COLO829 (cell line): ENCODE measurements at regions not wholly inside any gene's neighbourhood (a gene's known extent, or its start where the extent isn't known, plus 50 kb on each side); places are given as distances from the start of the nearest gene placed in this dataset.
"Not testable (repeated sequence)": the region's sequence is repeated elsewhere in the genome, so short reads cannot be mapped to it uniquely, and the experiment has no call there.

Source experiments
- DNase-seq: peaks from one replicate; pipeline ENCODE4 v3.0.0; 2012; ENCODE audit warnings: low spot score

DNA sequence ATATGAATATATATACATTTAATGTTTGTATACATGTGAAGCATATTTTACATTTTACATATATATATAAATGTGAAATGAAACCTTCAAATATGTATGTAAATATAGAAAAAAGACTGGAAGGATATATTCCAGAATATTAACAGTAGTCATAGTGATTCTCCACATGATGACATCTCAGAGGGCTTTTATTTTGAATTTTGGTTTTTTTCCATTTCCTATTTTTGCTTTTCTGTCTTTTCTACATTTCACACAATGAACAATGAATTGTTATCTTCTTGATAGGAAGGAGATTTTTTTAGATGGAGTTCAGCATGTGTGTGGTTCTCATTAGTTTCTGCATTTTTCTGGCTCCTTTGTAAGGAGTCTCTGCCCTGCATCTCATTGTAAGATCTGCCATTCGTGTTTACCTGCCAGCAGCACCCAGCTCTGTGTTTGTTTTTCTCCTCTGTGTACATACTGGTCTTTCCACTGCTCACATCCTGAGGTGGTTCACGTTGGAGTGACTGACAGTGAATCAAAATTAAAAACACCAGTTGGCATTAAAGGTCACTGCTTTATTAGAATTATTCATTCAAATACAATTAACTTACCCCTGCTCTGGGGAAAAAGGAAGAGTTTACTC, 425.3 kb upstream of the MDFIC2 start:
- peak; percentile 51 for DNase-seq

DNA sequence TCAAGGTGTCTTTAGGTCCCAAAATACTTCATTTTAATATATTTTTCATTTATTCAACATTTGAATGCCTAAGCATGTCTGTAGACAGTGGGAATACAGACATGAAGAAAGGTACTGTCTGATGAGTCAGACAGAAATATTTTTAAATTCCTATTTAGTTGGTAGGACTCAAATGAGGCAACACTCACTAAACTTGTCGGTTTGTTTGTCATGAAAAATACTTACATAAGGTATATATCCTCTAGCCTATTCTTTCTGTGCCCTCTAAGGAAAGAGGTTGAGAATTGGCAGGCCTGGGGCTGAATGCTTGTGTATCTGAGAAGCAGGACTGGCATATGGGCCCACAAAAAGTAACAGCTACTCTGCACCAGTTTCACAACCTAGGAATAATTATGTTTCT, 423.6 kb upstream of the MDFIC2 start:
- no peak for DNase-seq

DNA sequence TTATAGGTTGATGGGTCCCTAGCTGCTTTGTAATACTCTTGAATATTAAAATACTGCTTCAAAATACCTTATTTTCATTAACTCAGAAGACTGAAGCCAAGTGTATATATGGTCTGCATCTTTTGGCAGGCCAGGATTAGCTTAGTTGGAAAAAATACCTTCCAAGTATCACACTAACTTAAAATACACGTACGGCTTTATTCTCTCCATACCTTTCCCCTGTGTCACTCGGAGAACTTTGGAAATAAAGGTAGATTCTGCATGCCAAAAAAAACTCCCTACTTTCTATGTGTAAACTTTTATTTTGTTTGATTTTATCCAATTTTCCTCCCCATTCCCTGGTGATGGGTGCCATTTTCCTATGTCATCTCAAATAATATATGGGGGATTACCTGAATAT, 422.3 kb upstream of the MDFIC2 start:
- no peak for DNase-seq

DNA sequence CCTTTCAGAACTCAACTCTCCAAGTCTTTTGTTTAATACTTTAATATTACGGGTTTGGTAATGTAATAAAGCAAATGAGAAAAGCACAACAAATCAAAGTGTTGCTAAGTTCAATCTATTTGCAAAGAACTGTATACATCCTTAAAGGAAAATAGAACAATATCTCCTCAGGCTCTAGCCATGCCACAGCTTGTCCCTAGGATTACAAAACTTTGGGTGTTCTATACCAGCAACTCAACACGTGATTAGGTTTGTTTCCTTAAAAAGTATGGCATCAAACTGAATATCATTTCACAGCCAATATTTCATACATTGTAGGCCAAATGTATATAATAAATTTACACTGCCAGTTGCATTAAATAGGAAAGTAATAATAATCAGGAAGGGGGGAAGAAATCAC, 418.6 kb upstream of the MDFIC2 start:
- no peak for DNase-seq

DNA sequence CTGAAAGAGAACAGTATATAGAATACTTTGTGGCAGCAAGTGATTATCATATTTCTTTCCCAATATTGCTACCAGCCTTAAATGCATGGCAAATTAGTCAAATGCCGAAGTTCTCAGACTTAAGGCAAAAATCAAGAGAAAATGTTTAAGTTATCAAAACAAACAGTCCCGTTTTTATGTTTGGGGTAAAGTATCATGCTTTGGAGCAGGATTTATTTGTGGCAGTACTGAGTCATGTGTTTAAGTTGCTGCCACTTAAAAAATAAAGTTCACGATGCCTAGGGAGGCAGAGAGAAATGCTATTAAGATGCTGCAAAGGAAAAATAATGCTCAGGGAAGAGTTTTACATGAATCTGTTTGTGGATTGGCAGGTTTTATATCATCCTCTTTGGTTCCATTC, 417.4 kb upstream of the MDFIC2 start:
- no peak for DNase-seq

DNA sequence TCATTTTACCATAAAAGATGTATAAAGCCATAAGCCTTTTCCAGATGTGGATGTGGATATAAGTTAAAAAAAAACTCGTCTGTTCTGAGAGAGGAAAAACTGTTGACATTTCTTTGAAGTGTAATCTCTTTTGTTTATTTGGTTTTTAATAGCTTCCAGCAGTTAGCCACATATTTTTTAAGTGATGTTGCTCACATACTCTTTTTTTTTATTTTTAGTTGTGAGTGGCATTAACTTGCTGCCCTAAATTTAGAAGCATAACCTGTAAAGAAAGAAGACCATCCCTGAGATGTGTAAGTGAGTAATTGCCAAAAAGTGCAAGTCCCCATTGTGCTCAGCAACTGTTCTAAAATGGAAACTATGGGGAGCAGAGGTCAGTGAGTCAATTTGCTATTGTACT, 415.9 kb upstream of the MDFIC2 start:
- DNase-seq, result no peak

DNA sequence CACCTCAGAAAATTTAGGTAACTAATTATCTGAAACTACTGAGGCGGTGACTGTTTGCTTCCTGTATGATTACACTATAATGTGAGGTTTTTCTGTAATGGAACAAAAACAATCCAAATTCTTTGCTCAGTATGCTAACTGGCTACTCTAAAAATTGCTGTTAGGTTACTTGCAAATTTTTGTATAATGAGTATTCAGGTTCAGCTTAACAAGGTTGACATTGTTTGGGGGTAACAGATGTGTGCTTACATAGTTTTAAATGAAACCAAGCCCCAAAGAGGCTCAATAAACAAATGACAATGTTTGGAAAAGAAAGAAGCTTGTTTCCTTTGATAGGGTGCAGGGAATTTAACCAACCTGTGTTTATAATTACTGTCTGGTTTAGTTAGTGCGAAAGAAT, 414.5 kb upstream of the MDFIC2 start:
- no peak for DNase-seq

DNA sequence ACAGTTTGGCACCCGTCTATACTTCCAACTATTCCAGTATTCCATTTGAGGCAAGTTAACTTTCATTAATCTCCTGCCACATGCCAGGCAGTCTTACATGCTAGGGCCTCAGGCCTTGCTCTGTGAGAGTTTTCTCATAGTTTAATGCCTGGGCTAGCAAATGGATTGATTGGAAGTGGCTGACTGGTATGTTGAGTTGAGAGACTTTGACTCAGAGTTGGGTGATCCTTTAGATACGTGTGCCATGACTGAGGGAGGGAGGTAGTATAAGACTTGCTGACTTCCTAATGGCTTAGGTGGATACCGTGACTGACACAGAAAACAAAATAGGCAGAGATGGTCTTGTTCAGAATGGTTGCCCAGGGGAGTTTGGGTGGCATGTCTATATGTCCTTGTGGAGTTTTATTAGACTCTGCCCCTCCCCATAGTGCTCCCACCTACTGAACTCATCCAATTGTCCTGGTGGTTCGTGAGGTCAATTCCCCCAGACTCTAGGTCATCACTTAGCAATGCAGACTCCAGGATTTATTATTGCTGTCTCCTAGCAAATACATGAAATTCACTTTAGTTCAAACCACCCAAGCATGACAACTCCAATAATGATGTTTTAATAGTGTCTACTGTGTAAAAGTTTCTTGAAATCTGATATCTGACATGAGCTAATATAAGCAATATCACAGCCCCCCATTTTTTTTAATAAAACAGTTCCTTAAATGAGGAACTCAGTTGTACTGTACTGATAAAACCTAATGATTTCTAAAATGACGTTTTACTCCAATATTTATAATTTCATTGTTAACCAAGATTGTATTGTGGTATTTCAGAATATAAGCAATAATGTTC, 413.9 kb upstream of the MDFIC2 start:
- no peak for DNase-seq

DNA sequence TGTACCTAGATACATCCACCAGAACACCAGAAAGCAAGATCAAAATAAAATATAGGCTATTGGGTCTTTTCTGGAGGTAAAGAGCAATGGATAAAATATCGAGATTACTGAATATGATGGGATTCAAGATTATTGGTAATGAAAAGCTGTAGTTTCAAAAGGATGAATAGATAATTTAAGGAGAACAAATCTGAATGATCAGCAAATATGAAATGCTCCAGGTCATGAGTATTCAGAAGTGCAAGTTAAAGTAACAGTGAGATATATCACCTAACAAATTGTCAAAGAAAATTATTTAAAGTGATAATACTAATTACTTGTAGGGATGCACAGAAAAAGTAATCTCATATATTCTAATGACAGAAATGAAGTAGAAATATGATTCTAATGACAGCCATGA, 409.6 kb upstream of the MDFIC2 start:
- no peak for DNase-seq

DNA sequence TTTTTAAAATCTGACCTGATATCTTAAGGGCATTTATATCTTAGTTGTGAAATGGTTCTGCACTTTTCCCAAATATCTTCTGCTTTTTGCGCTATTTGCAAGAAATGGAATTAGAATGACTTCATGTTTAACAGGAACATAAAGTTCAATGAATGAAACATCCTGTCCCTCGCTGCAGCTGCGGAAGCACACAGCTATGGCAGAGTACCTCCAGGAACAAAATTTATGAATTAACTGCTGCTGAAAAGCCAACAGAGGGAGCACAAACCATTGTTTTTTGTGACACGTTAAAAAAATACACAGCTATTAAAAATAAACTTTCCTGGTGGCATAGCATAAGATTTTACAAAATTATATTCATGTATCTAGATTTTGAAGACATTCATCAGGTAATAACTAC, 404.4 kb upstream of the MDFIC2 start:
- peak; percentile 19 for DNase-seq

DNA sequence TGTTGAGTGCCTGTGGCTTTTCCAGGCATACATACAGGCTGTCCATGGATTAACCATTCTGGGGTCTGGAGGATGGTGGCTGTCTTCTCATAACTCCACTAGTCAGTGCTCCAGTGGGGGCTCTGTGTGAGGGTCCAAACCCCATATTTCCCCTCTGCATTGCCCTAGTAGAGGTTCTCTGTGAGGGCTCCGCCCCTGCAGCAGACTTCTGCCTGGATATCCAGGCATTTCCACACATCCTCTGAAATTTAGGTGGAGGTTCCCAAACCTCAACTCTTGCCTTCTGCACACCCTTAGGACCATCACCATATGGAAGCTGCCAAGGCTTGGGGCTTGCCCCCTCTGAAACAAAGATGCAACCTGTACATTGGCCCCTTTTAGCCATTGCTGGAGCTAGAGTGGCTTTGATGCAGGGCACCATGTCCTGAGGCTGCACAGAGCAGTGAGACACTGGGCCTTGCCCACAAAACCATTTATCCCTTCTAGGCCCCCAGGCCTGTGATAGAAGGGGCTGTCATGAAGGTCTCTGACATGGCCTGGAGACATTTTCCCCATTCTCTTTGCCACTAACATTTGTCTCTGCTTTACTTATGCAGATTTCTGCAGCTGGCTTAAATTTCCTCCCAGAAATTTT, 400.1 kb upstream of the MDFIC2 start:
- DNase-seq, result no peak

DNA sequence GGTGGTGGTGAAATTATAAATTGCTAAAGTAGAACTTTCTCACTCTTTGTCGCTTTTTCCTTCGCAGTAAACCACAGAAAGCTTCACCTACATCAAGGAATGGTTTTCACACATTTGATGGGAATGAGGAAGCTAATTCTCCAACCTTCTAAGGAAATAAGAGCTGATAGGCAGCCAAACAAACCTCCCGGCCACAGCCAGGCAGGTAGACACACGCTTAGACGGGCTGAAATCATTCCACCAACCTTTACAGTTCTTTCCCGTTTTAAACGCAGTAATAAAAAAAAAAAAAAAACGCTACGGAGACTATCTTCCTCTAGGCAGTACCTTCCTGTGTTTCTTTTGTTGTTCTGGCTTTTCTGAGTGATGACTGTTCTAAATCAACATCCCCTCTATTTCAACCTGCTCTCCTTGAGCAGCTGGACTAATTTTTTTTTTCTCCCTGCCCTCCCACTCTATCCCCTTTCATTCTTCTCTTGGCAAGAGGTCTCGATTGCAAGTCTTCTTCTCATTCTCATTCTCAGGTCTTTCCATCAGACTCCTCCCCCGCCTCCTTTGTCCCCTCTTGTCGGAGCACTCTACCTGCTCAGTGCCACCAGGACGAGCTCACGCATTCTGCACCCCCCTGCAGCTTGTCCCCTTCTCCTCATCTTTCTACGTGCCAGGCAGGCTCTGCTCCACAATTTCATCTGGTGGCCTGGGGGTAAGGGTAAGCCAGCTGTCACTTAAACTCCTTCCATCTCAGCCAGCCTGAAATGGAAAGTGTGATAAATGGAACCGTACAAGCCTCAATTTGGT, 391.1 kb upstream of the MDFIC2 start:
- DNase-seq, result no peak

DNA sequence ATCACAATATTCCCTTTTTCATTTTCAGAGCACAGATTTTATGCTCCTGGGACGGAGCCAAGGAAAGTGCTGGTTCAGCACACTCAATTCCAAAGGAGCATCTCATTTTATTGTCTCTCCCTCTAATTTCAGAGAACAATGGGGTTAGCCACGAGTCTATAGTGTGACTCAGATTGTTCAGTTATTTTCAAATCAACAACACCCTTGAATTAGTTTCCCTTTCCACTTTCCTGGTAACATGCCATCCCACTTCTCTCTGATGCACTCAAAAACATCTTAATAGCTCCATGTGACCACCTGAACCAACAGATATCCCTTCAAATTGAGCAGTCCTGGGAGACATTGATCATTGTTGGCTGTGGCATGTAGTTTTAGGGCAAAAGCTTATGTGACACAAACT, 389.7 kb upstream of the MDFIC2 start:
- DNase-seq, result no peak

DNA sequence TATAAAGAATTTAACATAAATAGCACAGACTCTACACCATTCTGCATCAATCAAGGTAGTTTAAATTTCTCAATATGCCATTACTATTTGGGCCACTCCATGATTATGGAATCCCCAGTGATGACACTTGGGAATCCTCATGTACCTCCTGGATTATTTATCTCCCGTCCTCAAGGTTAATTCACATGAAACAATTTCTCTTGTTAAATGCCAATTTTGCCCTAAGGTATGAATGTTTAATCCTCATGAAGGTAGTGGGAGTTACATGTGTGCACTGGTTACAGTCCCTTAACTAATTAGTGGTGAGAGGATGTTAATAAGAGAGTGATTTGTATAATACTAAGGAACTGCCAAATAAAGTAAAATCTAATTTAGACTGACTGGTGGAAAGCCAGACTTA, 372.3 kb upstream of the MDFIC2 start:
- DNase-seq, result no peak

DNA sequence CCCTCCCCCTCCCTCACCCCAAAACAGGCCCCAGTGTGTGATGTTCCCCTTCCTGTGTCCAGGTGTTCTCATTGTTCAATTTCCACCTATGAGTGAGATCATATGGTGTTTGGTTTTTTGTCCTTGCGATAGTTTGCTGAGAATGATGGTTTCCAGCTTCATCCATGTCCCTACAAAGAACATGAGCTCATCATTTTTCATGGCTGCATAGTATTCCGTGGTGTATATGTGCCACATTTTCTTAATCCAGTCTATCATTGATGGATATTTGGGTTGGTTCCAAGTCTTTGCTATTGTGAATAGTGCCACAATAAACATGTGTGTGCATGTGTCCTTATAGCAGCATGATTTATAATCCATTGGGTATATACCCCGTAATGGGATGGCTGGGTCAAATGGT, 363.4 kb upstream of the MDFIC2 start:
- DNase-seq, result not testable (repeated sequence)

DNA sequence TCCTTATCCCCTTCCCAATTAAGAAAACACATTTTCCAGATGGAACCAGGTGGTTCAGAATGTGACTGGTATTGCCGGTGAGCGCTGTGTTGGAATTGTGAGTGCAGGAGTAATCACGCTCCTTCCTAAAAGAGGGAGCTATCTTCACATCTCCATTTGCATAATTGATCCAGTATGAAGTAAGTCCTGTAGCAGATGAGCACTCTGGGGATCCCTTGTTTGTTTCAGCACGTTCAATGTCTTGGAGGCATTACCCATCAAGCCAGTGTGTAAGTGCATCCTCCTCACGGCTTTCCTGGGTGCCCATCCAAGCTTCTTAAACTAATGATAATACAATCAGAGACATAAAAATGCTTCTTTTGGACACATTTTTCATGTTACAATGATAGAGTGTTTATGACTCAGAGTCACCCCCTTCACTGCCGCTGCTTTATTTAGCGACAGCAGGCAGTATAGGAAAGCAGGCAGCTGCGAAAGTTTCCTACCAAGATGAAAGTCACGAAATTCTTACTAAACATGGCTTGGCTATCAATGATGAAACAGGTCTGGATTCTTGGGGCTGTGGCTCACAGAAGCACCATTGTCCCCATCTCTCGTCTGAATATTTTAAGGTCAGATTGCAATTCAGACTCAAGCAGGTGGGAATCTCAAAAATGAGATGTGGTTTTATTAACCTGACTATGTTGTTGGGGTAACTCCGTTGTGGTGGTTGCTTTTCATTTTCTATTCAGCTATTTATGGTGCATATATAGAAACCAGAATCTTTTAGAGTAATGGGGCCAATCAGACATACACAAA, 346.3 kb upstream of the MDFIC2 start:
- DNase-seq, result peak; percentile 13

DNA sequence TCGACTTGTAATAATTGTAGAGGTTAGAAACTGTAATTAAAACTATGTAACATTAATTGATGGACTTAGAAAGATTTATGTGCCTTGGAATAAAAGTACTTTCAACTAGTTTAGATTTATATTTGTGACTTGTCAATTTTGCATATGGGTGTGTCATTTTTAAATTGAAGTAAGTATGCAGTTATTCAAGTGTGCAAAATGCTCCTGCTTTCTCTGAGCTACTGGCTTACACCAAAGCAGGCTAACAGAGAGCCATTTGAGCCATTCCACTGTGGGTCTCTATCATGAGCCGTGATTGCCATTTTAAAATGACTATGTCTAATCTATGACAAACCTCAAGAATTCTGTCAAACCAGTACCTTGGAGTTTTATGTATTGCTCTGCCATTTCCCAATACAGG, 345.0 kb upstream of the MDFIC2 start:
- no peak for DNase-seq

DNA sequence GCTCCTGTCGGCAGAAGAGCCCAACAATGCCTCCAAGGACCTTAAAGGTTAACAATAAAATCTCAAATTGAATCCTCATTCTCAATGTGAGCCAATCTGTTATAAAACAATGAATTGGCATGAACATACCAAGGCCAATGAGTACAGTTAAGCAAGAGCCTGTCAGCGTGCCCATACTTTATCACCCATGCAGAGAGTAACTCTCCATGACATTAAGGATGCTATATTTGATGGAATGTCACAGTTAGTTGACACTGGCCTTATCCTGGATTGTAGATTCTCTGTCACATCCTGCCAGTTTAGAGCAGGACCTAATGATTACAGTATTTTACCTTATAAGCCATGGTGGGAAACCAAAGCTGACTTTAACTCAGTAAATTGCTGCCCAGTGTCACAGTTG, 335.4 kb upstream of the MDFIC2 start:
- no peak for DNase-seq

DNA sequence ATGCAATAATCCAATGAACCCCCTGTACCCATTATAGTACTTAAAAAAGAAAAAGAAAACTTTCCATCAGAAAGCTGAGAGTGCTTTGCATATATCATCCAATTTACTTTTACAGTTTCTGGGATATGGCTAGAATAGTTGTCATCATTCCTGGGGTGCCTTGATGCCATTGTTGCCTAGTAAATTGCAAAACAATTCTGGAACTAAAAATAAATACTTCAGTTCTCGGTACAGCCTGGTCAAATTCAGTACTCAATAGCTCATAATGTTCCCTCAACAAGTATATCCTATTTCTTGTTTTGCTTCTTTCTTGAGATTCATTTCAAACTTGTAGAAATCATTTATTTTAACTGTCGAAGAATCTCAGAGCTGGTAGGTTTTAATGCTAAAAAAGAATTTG, 334.7 kb upstream of the MDFIC2 start:
- no peak for DNase-seq

DNA sequence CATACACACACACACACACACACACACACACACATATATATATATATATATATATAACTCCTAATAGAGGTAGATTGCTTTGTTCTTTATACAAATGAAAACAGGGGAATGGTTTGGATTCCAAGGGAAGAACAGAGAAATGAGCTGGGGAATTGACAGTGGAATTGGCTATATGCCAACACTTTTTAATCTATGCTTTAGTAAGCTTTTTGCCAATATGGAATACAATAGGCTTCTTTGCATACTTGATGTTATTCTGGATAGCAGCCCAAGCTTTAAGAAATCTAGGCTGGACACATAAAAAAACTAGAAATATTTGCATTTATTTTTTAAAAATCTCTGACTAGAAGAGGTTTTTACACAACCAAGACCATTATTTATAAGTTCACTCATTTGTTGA, 334.2 kb upstream of the MDFIC2 start:
- DNase-seq, result no peak

DNA sequence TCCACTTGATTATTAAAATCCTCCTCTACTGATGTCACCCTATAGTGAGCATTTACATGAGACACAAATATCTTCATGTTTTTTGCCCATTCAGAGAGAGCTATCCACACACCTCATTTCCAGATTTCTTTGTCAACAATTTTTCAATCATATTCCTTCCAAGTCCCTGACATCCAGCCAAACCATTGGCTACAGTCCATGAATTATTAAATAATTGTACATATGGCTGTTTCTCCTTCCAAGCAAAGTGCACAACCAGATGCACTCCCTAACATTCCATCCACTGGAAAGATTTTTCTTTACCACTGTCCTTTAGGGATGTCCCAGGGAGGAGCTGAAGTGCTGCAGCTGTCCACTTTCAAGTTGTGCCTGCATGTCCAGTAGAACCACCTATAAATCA, 328.0 kb upstream of the MDFIC2 start:
- no peak for DNase-seq

DNA sequence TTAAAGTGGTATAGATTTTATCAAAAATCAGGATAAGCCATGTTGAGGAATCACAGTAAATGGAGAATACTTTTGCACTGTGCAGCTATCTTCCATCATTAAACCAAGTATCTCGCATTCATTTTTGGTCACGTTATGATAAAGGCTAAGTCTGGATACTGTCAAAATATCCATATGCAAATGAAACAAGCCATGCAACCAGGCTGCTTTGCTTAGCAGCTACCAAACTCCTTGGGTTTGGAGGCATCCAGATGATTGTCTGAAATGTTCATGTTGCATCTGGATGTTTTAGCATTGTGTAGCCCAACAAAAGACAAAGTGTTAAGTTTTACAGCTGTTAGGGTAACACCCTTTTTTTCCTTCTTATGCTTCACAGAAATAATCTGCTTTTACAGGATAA, 322.9 kb upstream of the MDFIC2 start:
- no peak for DNase-seq
